ENCODE measurements at regions not wholly inside any gene's neighbourhood (a gene's known extent, or its start where the extent isn't known, plus 50 kb on each side); places are given as distances from the start of the nearest gene placed in this dataset.

DNA sequence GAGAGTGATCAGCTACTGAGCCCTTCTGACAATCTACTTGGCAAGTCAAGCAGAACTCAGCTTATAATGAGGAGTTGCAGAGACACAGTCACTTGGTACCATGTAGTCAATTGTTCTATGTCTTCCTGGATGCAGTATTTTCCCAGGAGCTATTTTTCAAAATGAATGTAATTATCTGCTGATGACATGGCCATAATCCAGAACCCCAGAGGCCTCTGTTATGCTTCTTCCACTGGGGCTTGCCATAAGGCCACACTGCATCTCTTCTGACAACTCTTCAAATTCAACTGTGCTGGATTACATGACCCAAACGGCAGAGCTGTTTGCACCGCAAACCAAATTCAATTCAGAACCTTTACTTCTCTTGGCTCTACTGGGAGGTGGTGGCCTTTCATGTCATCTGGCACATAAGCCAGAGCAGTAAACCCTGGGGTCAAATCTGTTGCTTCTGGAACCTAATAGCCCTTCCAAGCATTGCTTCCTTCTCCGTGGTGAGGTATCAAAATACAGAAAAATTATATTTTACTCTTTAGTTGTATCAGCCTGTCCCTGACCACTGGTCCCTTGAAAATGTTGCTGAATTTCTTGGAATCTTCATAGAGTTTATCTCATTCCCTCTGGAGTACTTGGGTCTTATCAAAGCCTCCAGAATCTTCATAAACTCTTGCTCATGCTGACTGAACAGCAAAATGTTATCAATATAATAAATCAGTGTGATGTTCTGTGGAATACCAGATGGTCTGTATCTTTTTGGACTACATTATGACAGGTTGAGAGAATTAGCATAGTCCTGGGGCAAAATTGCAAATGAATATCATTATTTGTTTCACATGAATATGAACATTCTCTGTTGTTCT lies 79.4 kb upstream of the DCN start:
- Histone ChIP-seq H3K27me3 (ENCODE audit: control insufficient read depth, insufficient read depth, low read length) (no peaks in the 10 kb centered on the region), H3K36me3 (ENCODE audit: control insufficient read depth, insufficient read depth, low read length) (no peaks in the 10 kb centered on the region), H3K4me3 (ENCODE audit: low read depth, low read length) (no peak overlapping the region)
- TF ChIP-seq, protein P1, sequence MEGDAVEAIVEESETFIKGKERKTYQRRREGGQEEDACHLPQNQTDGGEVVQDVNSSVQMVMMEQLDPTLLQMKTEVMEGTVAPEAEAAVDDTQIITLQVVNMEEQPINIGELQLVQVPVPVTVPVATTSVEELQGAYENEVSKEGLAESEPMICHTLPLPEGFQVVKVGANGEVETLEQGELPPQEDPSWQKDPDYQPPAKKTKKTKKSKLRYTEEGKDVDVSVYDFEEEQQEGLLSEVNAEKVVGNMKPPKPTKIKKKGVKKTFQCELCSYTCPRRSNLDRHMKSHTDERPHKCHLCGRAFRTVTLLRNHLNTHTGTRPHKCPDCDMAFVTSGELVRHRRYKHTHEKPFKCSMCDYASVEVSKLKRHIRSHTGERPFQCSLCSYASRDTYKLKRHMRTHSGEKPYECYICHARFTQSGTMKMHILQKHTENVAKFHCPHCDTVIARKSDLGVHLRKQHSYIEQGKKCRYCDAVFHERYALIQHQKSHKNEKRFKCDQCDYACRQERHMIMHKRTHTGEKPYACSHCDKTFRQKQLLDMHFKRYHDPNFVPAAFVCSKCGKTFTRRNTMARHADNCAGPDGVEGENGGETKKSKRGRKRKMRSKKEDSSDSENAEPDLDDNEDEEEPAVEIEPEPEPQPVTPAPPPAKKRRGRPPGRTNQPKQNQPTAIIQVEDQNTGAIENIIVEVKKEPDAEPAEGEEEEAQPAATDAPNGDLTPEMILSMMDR (IDR thresholded peaks at IDR 0.05; ENCODE audit: insufficient read depth, low read length, poor library complexity, severe bottlenecking): no peak
- DNase-seq (ENCODE audit: low read depth): no peak

DNA sequence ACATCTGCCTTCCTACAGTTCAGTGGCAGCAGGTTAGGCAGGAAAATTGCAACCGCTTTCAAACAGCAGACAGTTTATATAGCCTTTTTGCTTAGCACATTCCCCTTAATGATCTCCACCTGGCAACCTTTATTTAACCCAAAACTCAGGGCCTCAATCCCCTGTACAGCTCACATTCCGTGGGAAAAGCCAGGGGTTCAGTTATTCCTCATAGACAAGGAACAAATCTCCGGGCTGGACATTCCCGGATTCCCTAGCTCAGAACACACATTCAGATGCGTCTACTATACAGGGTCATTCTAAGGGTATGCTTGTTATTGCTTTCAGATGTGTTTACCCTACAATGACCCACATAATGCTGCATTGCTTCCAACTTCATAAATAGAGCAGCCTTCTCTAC lies 73.8 kb upstream of the DCN start:
- no peaks in the 10 kb centered on the region for H3K36me3 ChIP-seq (ENCODE audit: control insufficient read depth, insufficient read depth, low read length)
- DNase-seq (ENCODE audit: low read depth): no peak
- TF ChIP-seq, protein P1 (IDR thresholded peaks at IDR 0.05; ENCODE audit: insufficient read depth, low read length, poor library complexity, severe bottlenecking): no peak
- H3K4me3 ChIP-seq (ENCODE audit: low read depth, low read length): no peak overlapping the region
- no peaks in the 10 kb centered on the region for H3K27me3 ChIP-seq (ENCODE audit: control insufficient read depth, insufficient read depth, low read length)

DNA sequence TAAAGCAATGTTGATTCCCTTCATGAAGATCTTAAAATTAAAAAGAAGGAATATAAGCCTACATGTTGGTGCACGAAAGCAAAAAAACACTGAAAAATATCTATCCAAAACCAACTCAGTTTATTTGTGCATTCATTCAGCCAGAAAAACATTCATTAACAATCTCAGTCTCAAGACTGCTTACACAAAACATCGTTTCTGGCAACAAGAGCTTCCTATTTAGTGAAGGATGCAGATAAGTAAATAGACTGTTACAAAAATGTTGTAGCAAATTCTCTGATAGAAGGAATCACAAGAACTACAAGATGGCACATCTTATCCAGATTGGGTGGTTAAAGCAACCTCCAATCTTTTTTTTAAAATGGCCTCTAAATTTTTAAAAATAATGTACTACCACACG lies 69.7 kb upstream of the DCN start:
- Histone ChIP-seq H3K4me3 (ENCODE audit: low read depth, low read length) (no peak overlapping the region), H3K27me3 (ENCODE audit: control insufficient read depth, insufficient read depth, low read length) (no peaks in the 10 kb centered on the region), H3K36me3 (ENCODE audit: control insufficient read depth, insufficient read depth, low read length) (no peaks in the 10 kb centered on the region)
- TF ChIP-seq, protein P1 (IDR thresholded peaks at IDR 0.05; ENCODE audit: insufficient read depth, low read length, poor library complexity, severe bottlenecking): no peak
- no peak for DNase-seq (ENCODE audit: low read depth)

DNA sequence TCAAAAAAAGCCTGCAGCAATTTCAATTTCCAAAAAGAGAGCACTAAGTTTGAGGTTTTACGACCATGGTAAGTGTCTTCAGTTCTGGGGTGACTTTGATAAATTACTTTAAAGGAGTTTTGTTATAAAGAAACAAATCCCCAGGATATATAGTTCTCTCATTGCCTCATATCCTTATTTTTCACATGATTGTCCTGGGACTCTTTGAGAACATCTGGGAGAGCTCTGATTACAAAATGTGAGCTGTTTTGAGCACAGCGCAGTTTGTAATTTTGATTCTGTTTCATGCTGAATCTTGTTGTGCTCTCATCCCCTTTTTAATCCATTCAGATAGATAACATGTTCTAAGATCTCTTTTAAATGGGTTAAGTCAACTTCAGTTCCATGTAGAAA lies 67.7 kb upstream of the DCN start:
- no peaks in the 10 kb centered on the region for H3K36me3 ChIP-seq (ENCODE audit: control insufficient read depth, insufficient read depth, low read length)
- H3K27me3 ChIP-seq (ENCODE audit: control insufficient read depth, insufficient read depth, low read length): no peaks in the 10 kb centered on the region
- TF ChIP-seq, protein P1 (IDR thresholded peaks at IDR 0.05; ENCODE audit: insufficient read depth, low read length, poor library complexity, severe bottlenecking): no peak
- H3K4me3 ChIP-seq (ENCODE audit: low read depth, low read length): no peak overlapping the region
- DNase-seq (ENCODE audit: low read depth): no peak

DNA sequence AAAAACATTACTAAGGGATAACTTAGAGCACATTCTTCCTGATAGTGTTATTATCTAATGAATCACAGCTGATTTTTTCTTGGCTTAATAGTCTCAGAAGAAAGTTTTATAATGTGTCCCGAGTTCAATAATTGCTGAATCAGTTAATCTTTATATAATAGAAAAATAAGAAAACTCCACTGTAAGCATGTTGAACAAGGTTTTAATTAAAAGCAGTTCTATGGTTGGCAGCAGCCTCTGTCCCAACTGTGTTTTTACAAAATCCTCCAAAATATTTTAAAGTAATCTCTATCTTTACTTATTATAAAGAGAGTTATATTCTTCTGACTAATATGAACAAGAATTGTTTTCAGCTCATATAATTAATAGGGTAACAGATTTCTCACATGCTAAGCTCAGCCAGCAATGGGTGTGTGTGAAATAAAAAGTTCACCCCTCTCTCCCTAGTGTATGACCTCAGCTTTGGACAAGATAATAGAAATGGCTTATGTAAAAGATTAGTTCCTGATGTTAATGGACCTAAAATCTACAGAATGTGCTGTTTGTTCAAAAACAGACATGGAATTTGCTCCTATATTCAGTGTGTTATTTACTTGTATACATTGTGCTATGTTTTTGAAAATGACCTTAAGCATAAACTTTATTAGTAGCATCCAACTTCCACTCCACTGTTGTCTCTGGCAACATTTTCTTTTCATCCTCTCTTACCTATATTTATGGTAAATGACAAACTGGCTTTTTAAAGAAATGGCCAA lies 67.1 kb upstream of the DCN start:
- Histone ChIP-seq H3K4me3 (ENCODE audit: low read depth, low read length) (no peak overlapping the region), H3K27me3 (ENCODE audit: control insufficient read depth, insufficient read depth, low read length) (no peaks in the 10 kb centered on the region), H3K36me3 (ENCODE audit: control insufficient read depth, insufficient read depth, low read length) (no peaks in the 10 kb centered on the region)
- DNase-seq (ENCODE audit: low read depth): no peak
- TF ChIP-seq, protein P1 (IDR thresholded peaks at IDR 0.05; ENCODE audit: insufficient read depth, low read length, poor library complexity, severe bottlenecking): no peak
